MCF 10A (cell line): ENCODE measurements at regions not wholly inside any gene's neighbourhood (a gene's known extent, or its start where the extent isn't known, plus 50 kb on each side); places are given as distances from the start of the nearest gene placed in this dataset.

Source experiments
- BruUV-seq: library from RNA; stranded (reverse); fragments of 400-500 nt; replicated peaks from 2 replicates; lab custom pipeline; 2021; lab: Mats Ljungman, UMichigan
- CTCF ChIA-PET: fragments of 300-600 bp; sonication (Branson Sonifier 250); formaldehyde crosslinking; extraction: SDS; loops from one replicate; lab custom pipeline; 2021; ENCODE audit warnings: antibody characterized with exemption, inconsistent platforms; lab: Yijun Ruan, JAX
- POLR2A ChIA-PET: fragments of 300-600, 350-650 bp; sonication (Branson Sonifier 250); formaldehyde crosslinking; extraction: SDS; loops from one replicate; lab custom pipeline; 2020; ENCODE audit warnings: antibody characterized with exemption, inconsistent platforms; lab: Yijun Ruan, JAX
- DNase-seq: peaks from one replicate; pipeline ENCODE4 v3.0.0-alpha.2; 2018; ENCODE audit not compliant: unreplicated experiment
- H3K27ac Mint-ChIP-seq: one replicate; pipeline ENCODE4 v1.8.0; 2022; ENCODE audit warnings: mild to moderate bottlenecking, low read depth, mixed read lengths; ENCODE audit not compliant: unreplicated experiment
- H3K27me3 Mint-ChIP-seq: one replicate; pipeline ENCODE4 v1.8.0; 2022; ENCODE audit warnings: mixed read lengths; ENCODE audit not compliant: insufficient read depth, unreplicated experiment
- H3K36me3 Mint-ChIP-seq: one replicate; pipeline ENCODE4 v1.8.0; 2022; ENCODE audit warnings: mild to moderate bottlenecking, moderate library complexity, mixed read lengths; ENCODE audit not compliant: insufficient read depth, unreplicated experiment
- H3K4me1 Mint-ChIP-seq: one replicate; pipeline ENCODE4 v1.8.0; 2022; ENCODE audit warnings: mixed read lengths; ENCODE audit not compliant: insufficient read depth, unreplicated experiment
- H3K4me3 Mint-ChIP-seq: one replicate; pipeline ENCODE4 v1.8.0; 2022; ENCODE audit warnings: mild to moderate bottlenecking, moderate library complexity, mixed read lengths; ENCODE audit not compliant: unreplicated experiment
- H3K9me3 Mint-ChIP-seq: one replicate; pipeline ENCODE4 v1.8.0; 2022; ENCODE audit warnings: mixed read lengths; ENCODE audit not compliant: unreplicated experiment
- intact Hi-C: fragments of 100-400 bp; cut with micrococcal nuclease; formaldehyde crosslinking; loops from 2 replicates; pipeline ENCODE4 v1.14.1; 2022
- TF ChIP-seq, protein P1 (sequence below): fragments of 200-600 bp; IDR thresholded peaks from one replicate; pipeline ENCODE4 v1.8.0; 2022; ENCODE audit warnings: antibody characterized with exemption, mild to moderate bottlenecking; ENCODE audit not compliant: unreplicated experiment

DNA sequence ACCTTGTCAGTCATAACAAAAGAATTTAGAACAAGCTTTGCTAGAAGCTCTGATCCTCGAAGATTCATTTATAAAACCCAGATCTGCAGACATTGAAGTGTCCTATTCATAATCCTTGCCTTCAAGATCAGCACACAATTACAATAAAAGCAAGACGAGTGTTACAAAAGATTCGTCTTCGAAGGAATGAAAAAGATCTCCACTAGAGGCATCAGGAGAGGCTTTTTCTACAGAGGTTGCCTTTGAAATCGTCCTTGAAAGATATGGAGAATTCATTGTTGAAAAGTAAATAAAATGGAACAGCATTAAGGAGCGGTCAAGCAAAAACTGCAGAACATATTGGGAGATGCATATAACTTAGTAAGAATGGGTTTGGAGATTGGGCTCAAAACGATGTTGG is 146.4 kb downstream of the BMP4 start:
- ChIA-PET CTCF (no interaction called here), POLR2A (no interaction called here)
- H3K4me1 Mint-ChIP-seq: no peaks in the 10 kb centered on the region
- no peak for DNase-seq
- no peaks in the 10 kb centered on the region for H3K27me3 Mint-ChIP-seq
- intact Hi-C loops: no loop called here
- H3K4me3 Mint-ChIP-seq: no peak overlapping the region
- H3K27ac Mint-ChIP-seq: no peak overlapping the region
- BruUV-seq: no TSS peak
- H3K9me3 Mint-ChIP-seq: no peaks in the 10 kb centered on the region
- no peaks in the 10 kb centered on the region for H3K36me3 Mint-ChIP-seq
- TF ChIP-seq, protein P1, sequence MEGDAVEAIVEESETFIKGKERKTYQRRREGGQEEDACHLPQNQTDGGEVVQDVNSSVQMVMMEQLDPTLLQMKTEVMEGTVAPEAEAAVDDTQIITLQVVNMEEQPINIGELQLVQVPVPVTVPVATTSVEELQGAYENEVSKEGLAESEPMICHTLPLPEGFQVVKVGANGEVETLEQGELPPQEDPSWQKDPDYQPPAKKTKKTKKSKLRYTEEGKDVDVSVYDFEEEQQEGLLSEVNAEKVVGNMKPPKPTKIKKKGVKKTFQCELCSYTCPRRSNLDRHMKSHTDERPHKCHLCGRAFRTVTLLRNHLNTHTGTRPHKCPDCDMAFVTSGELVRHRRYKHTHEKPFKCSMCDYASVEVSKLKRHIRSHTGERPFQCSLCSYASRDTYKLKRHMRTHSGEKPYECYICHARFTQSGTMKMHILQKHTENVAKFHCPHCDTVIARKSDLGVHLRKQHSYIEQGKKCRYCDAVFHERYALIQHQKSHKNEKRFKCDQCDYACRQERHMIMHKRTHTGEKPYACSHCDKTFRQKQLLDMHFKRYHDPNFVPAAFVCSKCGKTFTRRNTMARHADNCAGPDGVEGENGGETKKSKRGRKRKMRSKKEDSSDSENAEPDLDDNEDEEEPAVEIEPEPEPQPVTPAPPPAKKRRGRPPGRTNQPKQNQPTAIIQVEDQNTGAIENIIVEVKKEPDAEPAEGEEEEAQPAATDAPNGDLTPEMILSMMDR: no peak

DNA sequence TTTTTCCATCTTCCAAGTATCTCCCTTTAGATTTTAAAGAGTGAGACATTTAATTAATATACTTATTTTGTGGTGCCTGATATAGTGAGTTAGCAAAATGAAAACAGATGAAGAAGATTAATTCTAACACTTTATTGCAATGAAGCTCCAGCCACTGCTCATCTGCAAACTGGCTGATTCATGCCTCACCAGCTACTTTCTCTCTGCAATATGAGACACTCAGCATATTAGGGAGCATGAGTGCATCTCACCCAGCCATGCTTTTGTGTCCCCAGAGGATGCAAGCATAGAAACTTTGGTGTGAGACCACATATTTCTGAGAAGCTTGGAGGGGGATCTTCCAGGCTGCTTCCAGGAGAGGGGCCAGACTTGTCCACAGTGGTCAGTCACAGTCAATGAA is 148.6 kb downstream of the BMP4 start:
- no TSS peak for BruUV-seq
- Mint-ChIP-seq H3K27me3 (no peaks in the 10 kb centered on the region), H3K4me3 (no peak overlapping the region), H3K36me3 (no peaks in the 10 kb centered on the region), H3K27ac (no peak overlapping the region), H3K9me3 (no peaks in the 10 kb centered on the region), H3K4me1 (no peaks in the 10 kb centered on the region)
- TF ChIP-seq, protein P1: no peak
- intact Hi-C loops: no loop called here
- DNase-seq: no peak
- ChIA-PET CTCF (interaction anchor here (0.7 to 0.8 kb wide), 2 partner anchors 368 to 618 kb away, joined by 3 to 4 read pairs; no protein-coding TSS in a partner anchor), POLR2A (no interaction called here)

DNA sequence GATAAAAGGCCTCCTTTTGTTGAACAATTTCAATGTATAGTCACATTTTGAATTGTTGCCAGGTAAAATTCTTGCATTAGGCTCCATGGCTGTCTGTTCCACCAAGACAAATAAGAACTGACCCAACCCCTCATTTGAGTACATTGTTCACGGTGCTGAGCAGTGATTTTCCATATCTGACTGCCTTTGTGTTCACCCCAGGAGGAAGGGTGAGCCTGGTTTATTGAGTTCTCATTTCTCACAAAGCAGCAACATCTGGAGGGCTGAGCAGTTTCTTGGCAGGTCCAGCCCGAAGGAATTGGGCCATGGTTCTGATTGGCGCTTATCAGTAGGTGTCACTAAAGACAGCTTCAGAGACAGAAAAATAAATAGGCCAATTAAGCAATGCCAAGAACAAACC is 149.1 kb downstream of the BMP4 start:
- Mint-ChIP-seq H3K9me3 (no peaks in the 10 kb centered on the region), H3K36me3 (no peaks in the 10 kb centered on the region), H3K4me3 (no peak overlapping the region), H3K4me1 (no peaks in the 10 kb centered on the region), H3K27ac (no peak overlapping the region), H3K27me3 (no peaks in the 10 kb centered on the region)
- intact Hi-C loops: no loop called here
- TF ChIP-seq, protein P1: no peak
- ChIA-PET POLR2A (no interaction called here), CTCF (interaction anchor here (0.6 to 0.7 kb wide), 2 partner anchors 530 to 619 kb away, joined by 3 read pairs; no protein-coding TSS in a partner anchor)
- no TSS peak for BruUV-seq
- DNase-seq: no peak

DNA sequence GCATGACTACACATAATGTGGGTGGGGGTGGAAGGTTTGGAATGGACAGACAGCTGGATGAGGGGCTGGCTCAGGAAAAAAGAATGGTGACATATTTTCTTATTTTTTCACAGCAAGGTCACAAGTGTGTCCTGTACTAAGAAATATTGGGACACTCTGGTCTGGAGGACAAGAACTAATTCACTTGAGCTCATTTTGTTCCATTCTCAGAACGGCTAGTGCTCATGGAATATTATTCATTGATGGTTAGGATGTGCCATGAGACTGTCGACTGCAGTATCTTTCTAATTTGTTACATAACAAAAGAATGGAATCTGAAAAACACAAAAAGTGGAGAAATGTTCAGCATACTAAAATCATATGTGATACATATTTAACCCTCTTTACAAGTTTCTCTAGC is 149.5 kb downstream of the BMP4 start:
- CTCF ChIA-PET: interaction anchor here (0.6 kb wide), 1 partner anchor 531 kb away, joined by 3 read pairs; no protein-coding TSS in a partner anchor
- Mint-ChIP-seq H3K27me3 (no peaks in the 10 kb centered on the region), H3K4me1 (no peaks in the 10 kb centered on the region), H3K9me3 (no peaks in the 10 kb centered on the region), H3K36me3 (no peaks in the 10 kb centered on the region), H3K4me3 (no peak overlapping the region), H3K27ac (no peak overlapping the region)
- intact Hi-C loops: no loop called here
- no TSS peak for BruUV-seq
- POLR2A ChIA-PET: no interaction called here
- TF ChIP-seq, protein P1: no peak
- no peak for DNase-seq
